ENCODE measurements at regions not wholly inside any gene's neighbourhood (a gene's known extent, or its start where the extent isn't known, plus 50 kb on each side); places are given as distances from the start of the nearest gene placed in this dataset.
A peak's percentile ranks its signal among the peaks of the same experiment; 100 is the strongest.
"Not testable (repeated sequence)": the region's sequence is repeated elsewhere in the genome, so short reads cannot be mapped to it uniquely, and the experiment has no call there.

DNA sequence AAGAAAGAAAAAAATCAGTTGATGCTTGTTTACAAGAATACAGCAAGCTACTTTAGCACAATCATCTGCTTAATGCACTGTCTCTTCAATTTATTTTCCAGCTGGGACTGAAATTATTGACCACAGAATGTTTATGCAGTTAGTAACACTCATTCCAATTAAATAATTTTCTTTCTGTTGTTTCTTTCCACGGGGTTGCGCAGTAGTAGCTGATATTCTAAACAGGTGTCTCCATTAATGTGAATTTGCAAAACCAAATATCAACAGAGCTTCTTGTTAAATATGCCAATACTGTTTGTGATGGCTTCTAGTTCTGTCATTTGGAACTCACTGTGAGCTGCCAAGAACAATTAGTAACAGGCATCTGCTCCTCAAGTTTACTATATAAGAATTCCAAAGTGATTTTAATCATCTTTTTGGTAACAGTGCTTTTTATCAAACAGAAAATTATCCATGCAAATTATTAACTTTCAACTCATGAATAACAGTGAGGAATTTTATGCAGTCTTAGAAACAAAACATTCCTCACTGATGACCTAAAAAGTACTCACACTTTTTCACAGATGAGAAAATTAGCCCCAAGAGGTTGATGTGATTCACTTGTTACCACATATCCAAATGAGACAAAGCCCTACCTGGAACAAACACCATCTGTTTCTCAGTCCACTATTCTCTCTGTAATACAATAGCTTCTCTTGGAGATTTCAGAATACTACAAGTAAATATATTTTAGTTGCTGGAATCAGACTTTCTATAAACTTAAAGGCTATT lies 567.6 kb upstream of the RGMB start:
- peak; percentile 78 for DNase-seq (ENCODE audit: low read depth)

DNA sequence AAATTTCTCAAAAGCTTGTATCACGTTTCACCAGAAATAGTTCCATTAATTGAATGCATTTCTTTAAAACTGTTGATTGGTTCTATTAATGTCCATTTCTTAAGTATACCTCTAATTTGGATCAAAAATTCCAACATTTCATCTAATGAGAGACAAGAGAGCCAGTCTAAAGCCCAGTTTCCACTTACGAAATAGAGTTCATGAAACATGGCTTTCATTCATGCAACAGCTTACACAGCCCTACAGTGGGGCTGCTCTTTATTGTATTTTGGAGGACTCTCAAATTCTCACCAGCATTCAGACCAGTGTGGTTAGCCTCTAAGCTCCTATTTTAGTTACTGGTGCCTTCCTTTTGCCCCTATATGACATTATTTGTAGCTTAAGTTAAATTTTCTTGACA lies 566.9 kb upstream of the RGMB start:
- no peak for DNase-seq (ENCODE audit: low read depth)

DNA sequence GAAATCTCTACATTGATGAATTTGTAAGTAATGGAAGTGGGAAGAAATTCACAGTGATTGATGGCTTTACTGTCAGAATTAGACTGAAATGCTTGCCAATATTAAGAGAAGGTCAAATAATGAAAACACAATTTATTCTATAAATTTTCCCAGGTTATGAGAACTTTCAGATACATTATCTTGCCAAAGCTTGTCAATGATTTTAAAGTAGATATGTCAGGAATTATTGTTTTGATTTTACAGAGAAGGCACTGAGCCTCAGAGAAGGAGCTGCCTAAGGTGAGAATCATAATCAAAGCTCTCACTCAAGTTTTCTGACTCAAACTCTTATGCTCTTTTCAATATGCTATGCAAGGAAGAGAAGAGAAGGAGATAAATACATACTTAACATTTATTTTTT lies 564.0 kb upstream of the RGMB start:
- DNase-seq (ENCODE audit: low read depth): no peak

DNA sequence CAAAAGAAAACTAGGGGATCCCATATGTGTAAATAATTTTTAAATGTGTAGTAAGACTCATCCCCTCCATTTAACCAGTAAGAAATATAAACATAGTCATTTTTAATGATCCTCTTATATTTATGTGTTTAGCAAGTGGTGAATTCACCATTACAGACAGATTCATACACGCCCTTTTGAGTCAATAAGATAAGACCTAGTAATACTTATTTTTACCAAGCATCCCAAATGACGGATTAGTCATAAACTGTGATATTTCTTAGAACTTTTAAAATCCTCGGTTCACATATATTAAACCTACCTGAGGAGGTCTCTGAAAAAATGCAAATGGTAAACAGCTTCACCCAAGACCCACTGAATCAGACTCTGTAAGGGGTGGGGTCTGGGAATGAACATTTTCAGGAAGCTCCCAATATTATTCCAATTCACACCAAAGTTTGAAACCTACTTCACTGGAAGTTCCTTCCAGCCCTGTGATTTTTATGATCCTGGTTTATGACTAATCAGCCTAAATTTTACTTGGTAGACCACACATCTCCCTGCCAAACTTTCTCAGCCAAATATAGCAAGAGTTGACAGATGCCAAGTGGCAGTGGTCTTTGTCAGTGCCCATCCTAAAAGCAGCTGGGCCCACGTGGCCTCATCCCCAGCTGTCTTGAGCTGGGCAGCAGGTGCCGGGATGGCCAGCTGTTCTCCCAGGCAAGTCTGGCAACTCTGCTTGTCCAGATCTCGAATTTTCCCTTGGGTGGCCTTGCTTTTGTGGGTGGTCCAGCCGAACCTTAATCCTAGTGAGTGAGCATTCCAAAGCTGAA lies 559.0 kb upstream of the RGMB start:
- peak; percentile 20 for DNase-seq (ENCODE audit: low read depth)

DNA sequence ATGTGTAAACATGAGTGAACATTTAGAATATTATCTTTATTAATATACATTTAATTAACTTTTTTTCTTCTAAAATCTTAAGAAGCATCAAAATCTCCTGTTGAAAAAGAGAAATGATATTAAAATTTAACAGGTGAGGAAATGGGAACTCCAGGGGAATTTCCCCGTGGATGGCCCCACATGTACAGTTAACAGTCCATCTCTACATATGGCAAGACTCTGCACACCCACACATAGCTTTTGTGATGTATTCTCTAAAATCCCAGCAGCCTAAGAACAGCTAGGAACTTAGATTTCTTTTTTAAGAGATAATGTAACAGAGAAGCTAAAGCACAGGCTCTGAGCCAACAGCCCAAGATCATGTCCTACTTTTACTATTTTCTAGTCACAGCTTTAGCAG lies 556.3 kb upstream of the RGMB start:
- no peak for DNase-seq (ENCODE audit: low read depth)

DNA sequence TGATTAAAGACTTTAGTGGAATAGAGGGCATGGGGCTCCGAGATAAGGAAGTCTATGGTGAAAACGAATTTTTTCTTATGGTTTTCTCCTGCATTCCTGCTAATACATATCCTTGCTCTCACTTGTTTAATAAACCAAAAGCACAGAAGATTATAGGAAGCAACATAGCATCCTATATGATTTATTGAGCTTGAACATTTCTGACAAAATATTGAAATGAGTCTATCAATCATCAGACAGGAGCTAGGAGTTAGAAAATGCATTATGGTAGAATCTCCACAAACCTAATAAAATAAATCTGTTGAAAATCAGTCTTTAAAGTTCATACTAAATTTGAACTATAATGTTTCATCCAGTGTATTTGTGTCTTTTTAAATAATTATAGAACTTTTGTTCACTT lies 554.6 kb upstream of the RGMB start:
- DNase-seq (ENCODE audit: low read depth): no peak

DNA sequence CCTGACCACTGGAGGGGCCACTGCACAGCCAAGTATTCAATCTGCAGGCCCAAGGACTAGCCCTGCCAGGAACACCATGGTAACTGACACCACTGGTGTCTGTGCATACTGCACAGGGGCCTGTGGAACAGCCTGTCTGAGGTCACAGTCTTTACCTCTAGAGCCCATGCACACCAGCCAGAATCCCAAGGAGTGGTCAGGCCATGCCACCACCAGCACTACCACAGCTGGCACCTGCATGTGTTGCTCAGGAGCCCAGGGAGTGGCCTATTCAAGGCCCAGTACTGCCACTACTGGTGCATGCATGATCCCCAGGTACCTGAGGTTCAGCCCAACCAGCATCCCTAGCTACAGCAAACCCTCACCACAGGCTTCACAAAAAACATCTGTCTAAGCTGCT lies 546.0 kb upstream of the RGMB start:
- DNase-seq (ENCODE audit: low read depth): no peak

DNA sequence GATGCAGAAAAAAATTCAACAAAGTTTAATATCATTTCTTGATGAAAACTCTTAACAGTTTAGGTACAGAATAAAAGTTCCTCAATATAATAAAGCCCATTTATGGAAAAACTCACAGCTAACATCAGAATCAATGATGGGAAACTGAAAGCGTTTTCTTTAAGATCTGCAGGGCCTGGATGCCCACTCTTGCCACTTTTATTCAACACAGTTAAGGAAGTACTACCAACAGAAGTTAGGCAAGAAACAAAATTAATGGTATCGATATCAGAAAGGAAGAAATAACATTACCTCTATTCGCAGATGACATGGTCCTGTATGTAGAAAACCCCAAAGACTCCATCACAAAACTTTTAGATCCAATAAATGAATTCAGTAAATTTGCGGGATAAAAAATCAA lies 542.4 kb upstream of the RGMB start:
- no peak for DNase-seq (ENCODE audit: low read depth)

DNA sequence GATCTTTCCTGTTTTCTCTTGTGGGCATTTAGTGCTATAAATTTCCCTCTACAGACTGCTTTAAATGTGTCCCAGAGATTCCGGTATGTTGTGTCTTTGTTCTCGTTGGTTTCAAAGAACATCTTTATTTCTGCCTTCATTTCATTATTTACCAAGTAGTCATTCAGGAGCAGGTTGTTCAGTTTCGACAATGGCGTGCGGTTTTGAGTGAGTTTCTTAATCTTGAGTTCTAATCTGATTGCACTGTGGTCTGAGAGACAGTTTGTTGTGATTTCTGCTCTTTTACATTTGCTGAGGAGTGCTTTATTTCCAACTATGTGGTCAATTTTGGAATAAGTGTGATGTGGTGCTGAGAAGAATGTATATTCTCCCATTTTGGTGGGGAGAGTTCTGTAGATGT lies 535.7 kb upstream of the RGMB start:
- DNase-seq (ENCODE audit: low read depth): not testable (repeated sequence)

DNA sequence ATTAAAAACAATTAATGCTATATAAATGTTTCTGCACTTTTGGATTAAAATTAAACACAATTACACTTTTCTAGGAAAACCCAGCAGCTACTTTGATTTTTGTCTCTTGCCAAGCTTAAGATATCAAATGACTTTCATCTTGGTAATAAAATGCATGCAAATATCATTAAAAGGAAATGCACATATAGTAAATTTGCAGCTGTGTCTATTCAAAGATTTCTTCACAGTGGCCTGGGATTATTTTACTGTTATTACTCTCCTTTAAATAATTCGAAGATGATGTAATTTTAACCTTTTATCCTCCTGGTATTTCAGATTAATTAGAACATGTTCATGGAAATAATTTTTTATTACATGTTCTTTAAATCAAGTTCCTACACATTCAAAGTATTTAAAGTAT lies 529.5 kb upstream of the RGMB start:
- DNase-seq (ENCODE audit: low read depth): no peak

DNA sequence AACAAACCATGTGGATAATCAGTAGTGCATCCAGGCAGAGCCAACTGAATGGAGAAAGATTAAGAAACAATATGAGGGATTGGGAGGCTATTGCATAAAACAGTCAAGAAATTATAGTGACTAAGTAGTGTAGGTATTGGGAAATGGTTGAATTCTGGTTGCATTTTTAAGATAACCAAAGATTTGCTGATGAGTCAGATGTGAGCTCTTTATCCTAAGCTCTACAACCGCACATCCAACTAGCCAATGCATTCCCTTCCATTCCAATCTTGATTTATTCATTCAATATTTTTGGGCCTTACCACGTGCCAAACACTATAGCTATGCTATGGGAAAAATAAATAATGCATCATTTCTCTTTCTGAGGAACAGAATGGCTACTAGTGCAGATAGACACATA lies 524.5 kb upstream of the RGMB start:
- DNase-seq (ENCODE audit: low read depth): peak; percentile 96

DNA sequence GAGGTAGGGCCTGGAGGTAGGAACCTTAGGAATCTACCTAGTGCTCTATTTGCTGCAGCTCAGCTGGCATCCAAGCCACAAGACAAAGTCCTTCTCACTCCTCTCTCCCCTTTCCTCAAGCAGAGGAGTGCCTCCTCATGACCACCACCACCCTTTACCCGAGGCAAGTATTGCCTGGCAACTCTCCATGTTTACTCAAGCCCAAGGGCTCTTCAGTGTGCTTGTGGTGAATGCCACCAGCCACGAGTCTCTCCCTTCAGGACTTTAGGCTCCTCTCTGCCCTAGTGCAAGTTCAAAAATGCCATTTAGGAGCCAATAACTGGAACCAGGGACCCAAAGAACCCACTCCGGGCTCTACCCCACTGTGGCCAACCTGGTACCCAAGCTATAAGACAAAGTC lies 514.5 kb upstream of the RGMB start:
- no peak for DNase-seq (ENCODE audit: low read depth)

DNA sequence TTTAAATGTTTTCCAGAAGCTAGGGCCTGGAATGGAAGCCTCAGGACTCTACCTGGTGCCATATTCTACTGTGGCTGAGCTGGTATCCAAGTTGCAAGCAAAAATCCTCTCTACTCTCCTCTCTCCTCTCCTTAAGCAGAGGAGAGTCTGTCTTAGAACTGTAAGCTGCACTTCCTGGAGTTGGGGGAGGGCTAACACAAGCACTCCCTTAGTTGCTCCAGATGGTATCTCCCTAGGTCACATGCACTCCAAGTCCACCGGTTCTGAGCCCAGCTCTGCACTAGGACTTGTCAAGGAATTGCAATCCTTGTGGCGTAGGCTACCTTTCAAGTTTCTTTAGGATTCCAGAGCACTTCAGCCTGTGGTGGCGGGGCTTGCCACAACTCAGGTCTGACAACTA lies 513.9 kb upstream of the RGMB start:
- no peak for DNase-seq (ENCODE audit: low read depth)

DNA sequence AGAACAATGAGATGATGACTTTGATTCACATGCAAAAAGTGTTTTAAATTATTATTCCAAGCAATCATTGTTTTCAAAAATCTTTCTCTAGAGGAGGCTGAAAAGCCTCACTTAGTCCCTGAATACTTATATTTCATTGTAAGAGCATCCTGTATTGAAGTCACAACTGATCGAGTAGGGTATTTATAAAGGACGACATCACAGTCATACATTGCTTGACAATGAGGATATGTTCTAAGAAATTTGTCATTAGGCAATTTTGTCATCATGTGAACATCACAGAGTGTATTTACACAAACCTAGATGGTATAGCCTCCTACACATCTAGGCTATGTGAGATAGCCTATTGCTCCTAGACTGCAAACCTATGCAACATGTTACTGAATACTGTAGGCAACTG lies 510.4 kb upstream of the RGMB start:
- no peak for DNase-seq (ENCODE audit: low read depth)

DNA sequence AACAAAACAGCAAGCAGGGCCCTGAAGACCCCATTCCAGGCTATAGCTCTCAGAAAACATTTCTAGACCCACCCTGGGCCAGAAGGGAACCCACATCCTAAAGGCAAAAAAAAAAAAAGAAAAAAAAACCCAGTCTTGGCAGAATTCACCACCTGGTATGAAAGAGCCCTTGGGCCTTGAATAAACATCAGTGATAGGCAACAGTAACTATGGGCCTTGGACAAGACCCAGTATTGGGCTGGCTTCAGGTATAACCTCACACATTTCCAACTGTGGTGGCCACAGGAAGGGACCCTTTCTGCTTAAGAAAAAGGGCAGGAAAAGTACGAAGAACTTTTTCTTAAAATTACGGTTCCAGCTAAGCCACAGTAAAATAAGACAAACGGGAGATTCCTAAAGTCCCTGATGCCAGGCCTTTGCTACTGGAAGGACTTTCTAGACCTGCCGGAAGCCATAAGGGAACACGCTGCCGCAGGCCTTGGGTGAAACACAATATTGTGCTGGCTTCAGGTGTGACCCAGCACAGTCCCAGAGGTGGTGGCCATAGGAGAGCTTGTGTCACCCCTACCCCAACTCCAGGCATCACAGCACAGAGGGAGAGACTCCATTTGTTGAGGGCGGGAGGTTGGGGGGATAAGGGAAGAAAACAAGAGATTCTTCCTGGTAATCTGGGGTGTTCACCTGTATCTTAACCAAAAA lies 505.2 kb upstream of the RGMB start:
- no peak for DNase-seq (ENCODE audit: low read depth)

DNA sequence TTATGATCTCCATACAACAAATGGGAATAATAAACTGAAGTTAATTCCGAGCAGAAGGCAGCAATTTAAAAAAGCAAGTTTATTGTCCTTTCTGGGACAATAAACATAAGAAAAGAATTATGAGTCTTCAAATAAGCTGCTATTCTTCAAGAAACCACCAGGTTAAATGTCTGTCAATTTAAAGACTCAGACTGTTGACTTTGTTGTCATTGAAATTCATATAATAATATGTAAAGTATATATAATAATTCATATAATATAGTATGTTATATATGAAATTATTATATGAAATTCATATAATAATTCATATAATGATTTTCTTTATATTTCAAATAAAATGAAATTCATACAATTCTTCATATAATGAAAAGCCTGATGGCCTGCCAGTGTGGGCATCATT lies 497.5 kb upstream of the RGMB start:
- no peak for DNase-seq (ENCODE audit: low read depth)

DNA sequence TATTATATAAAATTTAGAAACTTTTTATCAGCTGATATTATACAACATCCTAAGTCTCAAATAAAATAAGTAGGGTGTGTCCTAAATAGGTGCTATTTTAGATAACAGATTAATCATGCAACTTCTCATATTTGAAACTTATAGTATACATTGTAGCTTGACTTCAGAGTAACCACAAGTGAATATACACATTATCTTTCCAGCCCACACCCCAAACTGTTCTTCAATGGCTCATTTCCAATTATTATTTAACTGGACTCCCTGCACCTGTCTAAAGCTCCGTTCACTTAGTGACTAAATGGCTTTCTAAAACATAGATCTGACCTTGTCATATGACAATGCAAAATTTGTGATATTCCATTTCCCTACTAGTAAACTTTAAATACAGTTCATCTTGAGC lies 490.9 kb upstream of the RGMB start:
- DNase-seq (ENCODE audit: low read depth): no peak

DNA sequence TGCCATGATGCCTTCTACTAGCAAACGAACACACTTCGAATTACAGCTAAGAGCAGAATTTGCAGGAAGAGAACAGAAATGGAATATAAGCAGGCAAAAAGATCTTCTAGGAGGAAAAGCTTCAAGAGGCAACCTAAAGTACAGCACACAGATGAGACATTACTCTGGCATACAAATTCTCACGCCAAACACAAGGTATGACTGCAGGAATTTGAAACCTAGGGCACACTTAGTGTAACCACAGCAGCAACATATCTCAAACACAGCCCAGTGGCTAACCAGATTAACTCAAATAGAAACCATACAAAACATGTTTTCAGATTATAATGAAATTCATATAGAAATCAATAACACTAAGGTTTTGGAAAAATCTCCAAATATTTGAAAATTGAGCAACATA lies 481.0 kb upstream of the RGMB start:
- DNase-seq (ENCODE audit: low read depth): peak; percentile 54

DNA sequence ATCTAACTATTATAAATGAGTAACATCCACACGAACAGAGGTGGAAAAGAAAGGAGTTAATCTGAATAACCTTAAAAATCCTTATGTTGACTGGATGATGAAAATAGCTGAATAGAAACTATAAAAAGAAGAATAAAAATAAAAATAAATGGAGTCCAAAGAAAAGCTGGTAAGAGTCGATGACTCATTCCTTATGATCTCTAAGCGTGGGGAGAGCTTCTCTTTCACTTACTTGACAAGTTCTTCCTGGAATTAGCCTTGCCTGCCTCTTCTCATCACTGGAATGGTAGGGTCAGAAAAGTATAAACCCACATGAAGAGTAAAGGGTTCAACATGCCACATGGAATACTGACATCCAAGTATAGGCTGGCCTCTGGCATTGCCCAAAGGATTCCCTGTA lies 477.0 kb upstream of the RGMB start:
- peak; percentile 83 for DNase-seq (ENCODE audit: low read depth)

DNA sequence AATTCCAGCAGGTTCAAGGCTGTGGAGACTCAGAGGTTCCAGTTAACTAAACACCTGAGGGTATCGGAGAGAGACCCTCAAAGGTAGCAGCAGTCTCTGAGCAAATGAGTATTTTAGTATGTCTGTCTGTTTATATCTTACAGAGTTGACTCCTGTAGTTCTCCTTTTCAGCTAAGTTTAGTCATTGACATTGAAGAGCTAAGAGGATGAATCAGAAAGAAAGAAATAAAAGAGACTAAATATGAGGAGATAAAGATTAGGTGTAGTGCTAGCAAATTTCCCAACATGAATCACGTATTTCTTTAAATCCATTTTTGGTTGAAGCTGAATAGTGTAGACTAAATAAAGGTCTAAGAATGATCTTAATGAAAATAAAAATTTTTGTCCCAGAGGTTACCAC lies 474.0 kb upstream of the RGMB start:
- DNase-seq (ENCODE audit: low read depth): peak; percentile 56

DNA sequence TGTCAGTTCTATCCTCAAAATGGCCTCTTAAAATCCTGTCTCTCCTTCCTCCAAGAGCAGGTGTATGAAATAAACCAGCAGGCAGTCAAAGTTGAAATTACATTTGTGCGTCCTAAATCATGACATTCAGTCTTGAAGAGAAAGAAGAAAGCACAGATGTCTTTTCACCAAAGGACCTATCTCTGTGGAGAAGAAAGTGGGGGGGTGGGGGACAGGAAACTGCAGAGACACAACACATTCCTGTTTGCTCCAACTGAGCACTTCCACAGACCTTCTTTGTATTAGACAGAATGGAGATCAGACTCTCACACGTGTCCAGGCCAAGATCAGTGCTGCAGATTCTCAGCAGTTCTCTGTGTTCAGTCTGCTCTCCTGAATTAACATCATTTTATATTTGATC lies 471.9 kb upstream of the RGMB start:
- DNase-seq (ENCODE audit: low read depth): no peak

DNA sequence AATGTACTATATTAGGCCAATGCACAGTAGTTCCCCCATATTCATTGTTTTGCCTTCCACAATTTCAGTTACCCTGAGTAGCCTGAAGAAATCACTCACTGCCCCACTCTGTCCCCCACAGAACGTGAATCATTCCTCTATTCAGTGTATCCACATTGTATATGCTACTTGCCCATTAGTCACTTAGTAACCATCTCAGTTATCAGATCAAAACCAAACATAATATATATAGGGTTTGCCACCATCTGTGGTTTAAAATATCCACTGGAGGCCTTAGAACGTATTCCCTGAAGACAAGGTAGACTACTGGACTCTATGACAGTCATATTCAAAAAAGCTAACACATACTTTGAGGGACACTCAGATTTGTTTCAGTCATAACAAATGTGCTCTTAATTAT lies 465.7 kb upstream of the RGMB start:
- peak; percentile 88 for DNase-seq (ENCODE audit: low read depth)

DNA sequence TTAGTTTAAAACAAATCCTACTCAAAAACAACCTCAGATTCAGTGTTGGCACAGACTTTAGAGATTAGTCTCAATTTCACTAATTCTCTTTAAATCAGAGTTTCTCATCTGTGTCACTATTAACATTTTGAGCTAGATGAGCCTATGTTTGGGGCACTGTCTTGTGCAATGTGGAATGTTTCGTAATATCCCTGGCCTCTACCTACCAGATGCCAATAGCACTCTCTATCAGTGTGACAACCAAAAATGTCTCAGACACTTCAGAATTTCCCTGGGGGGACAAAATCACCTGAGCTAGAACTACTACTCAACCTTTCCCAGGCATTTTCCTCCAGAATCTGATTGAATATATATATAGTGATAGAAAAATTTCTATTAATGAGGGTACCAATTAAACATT lies 465.2 kb upstream of the RGMB start:
- DNase-seq (ENCODE audit: low read depth): peak; percentile 26

Measured in iris pigment epithelial cell (primary cell).